GM23338 (cell line): ENCODE measurements at regions not wholly inside any gene's neighbourhood (a gene's known extent, or its start where the extent isn't known, plus 50 kb on each side); places are given as distances from the start of the nearest gene placed in this dataset.

Source experiments
- ATAC-seq: fragments of 200-7000 bp; cut with Tn5 transposase; 3 replicates; pipeline ENCODE4 v1.9.1; 2020
- DNase-seq: peaks from one replicate; pipeline ENCODE4 v3.0.0-alpha.2; 2015; ENCODE audit warnings: low spot score
- H2AFZ ChIP-seq: fragments of 200-600 bp; sonication (generic); 2 replicates; pipeline ENCODE4 v1.8.0; 2016; ENCODE audit warnings: antibody characterized with exemption, mild to moderate bottlenecking, moderate library complexity
- H3F3A ChIP-seq: fragments of 200-600 bp; sonication (generic); replicated peaks from 2 replicates; pipeline ENCODE4 v1.8.0; 2017; ENCODE audit warnings: antibody characterized with exemption, mixed run types, low read depth
- H3K27ac ChIP-seq: fragments of 200-600 bp; sonication (generic); 2 replicates; pipeline ENCODE4 v1.6.1; 2016; ENCODE audit warnings: low read depth
- H3K27me3 ChIP-seq: fragments of 200-600 bp; sonication (generic); 2 replicates; pipeline ENCODE4 v1.8.0; 2016; ENCODE audit warnings: mild to moderate bottlenecking, mixed run types, moderate library complexity; ENCODE audit not compliant: insufficient read depth
- H3K36me3 ChIP-seq: fragments of 200-600 bp; sonication (generic); 2 replicates; pipeline ENCODE4 v1.8.0; 2016; ENCODE audit warnings: mild to moderate bottlenecking; ENCODE audit not compliant: insufficient read depth
- H3K4me1 ChIP-seq: fragments of 200-600 bp; sonication (generic); 2 replicates; pipeline ENCODE4 v1.8.0; 2016; ENCODE audit warnings: mild to moderate bottlenecking, moderate library complexity; ENCODE audit not compliant: insufficient read depth
- H3K4me2 ChIP-seq: fragments of 200-600 bp; sonication (generic); 2 replicates; pipeline ENCODE4 v1.7.1; 2017; ENCODE audit warnings: mixed run types
- H3K4me3 ChIP-seq: fragments of 200-600 bp; sonication (generic); 2 replicates; pipeline ENCODE4 v1.6.1; 2016; ENCODE audit warnings: mixed run types
- H3K79me2 ChIP-seq: fragments of 200-600 bp; sonication (generic); replicated peaks from 2 replicates; pipeline ENCODE4 v1.8.0; 2017; ENCODE audit warnings: mild to moderate bottlenecking; ENCODE audit not compliant: insufficient read depth
- H3K9me2 ChIP-seq: fragments of 200-600 bp; sonication (generic); 2 replicates; pipeline ENCODE4 v1.8.0; 2017; ENCODE audit not compliant: insufficient read depth
- H4K20me1 ChIP-seq: fragments of 200-600 bp; sonication (generic); replicated peaks from 2 replicates; pipeline ENCODE4 v1.8.0; 2017; ENCODE audit warnings: mild to moderate bottlenecking; ENCODE audit not compliant: insufficient read depth
- H3K27ac Mint-ChIP-seq: 2 replicates; pipeline ENCODE4 v1.8.0; 2020; ENCODE audit warnings: inconsistent platforms, mild to moderate bottlenecking, moderate library complexity, mixed read lengths
- H3K27me3 Mint-ChIP-seq: 3 replicates; pipeline ENCODE4 v1.8.0; 2022; ENCODE audit warnings: low read depth, mild to moderate bottlenecking, moderate library complexity, mixed read lengths, inconsistent platforms; ENCODE audit not compliant: insufficient read depth, poor library complexity
- H3K36me3 Mint-ChIP-seq: 3 replicates; pipeline ENCODE4 v1.8.0; 2021; ENCODE audit warnings: low read depth, mild to moderate bottlenecking, inconsistent platforms, moderate library complexity, mixed read lengths
- H3K4me1 Mint-ChIP-seq: 3 replicates; pipeline ENCODE4 v1.8.0; 2020; ENCODE audit warnings: mild to moderate bottlenecking, inconsistent platforms, mixed read lengths
- H3K4me3 Mint-ChIP-seq: 3 replicates; pipeline ENCODE4 v1.8.0; 2021; ENCODE audit warnings: moderate library complexity, mild to moderate bottlenecking, inconsistent platforms, mixed read lengths
- H3K9me3 Mint-ChIP-seq: 3 replicates; pipeline ENCODE4 v1.8.0; 2020; ENCODE audit warnings: moderate library complexity, mild to moderate bottlenecking, inconsistent platforms, mixed read lengths
- JUNB ChIP-seq: IDR thresholded peaks from one replicate; pipeline ENCODE4 v1.6.1; 2016; ENCODE audit warnings: antibody characterized with exemption; ENCODE audit not compliant: unreplicated experiment
- POLR2AphosphoS5 ChIP-seq: IDR thresholded peaks from 2 replicates; pipeline ENCODE4 v1.6.1; 2016; ENCODE audit warnings: antibody characterized with exemption, low read depth
- STAT1 ChIP-seq: IDR thresholded peaks from one replicate; pipeline ENCODE4 v1.6.1; 2016; ENCODE audit warnings: antibody characterized with exemption; ENCODE audit not compliant: unreplicated experiment
- TF ChIP-seq, protein P1 (sequence below): IDR thresholded peaks from 2 replicates; pipeline ENCODE4 v1.6.1; 2016; ENCODE audit warnings: antibody characterized with exemption
- TF ChIP-seq, protein P2 (sequence below): IDR thresholded peaks from one replicate; pipeline ENCODE4 v1.6.1; 2018; ENCODE audit warnings: antibody characterized with exemption; ENCODE audit not compliant: unreplicated experiment
- TF ChIP-seq, protein P3 (sequence below): fragments of 250-450 bp; sonication (Bioruptor Pico); IDR thresholded peaks from 2 replicates; pipeline ENCODE4 v1.5.0; 2020; ENCODE audit warnings: mild to moderate bottlenecking, moderate library complexity

DNA sequence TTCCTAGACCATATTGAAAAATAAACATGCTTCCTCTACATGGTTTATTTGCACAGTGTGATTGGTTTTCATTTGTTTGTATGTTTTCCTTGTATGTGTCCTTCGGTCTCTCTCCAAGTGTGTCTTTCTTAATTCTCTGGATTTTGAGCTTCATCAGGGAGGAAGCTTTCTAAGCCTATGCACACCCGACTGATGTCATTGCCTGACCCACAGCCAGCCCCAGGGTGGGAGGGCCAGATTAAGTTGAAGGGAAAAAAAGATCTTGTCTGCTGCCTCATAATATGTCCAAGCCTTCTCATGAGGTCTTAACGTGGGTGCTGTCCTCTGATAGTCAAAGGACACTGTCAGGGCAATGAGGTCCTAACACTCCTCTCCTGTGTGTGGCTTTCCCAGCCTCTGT, 115.2 kb downstream of the MARCHF4 start:
- no peak overlapping the region for H3K4me3 ChIP-seq
- no peaks in the 10 kb centered on the region; the same call in 2 of the 3 replicates for H3K4me1 Mint-ChIP-seq
- H3K27me3 ChIP-seq = no peaks in the 10 kb centered on the region
- no peaks in the 10 kb centered on the region for H3F3A ChIP-seq
- 0 out of 2 replicates have a peak, but pooled peaks cover 16% of the 10 kb centered on the region for H3K9me2 ChIP-seq
- H4K20me1 ChIP-seq = no peaks in the 10 kb centered on the region
- ATAC-seq (no peak), DNase-seq (no peak)
- no peak overlapping the region for H3K27ac Mint-ChIP-seq
- TF ChIP-seq, protein P1, sequence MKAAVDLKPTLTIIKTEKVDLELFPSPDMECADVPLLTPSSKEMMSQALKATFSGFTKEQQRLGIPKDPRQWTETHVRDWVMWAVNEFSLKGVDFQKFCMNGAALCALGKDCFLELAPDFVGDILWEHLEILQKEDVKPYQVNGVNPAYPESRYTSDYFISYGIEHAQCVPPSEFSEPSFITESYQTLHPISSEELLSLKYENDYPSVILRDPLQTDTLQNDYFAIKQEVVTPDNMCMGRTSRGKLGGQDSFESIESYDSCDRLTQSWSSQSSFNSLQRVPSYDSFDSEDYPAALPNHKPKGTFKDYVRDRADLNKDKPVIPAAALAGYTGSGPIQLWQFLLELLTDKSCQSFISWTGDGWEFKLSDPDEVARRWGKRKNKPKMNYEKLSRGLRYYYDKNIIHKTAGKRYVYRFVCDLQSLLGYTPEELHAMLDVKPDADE = no peak
- TF ChIP-seq, protein P2, sequence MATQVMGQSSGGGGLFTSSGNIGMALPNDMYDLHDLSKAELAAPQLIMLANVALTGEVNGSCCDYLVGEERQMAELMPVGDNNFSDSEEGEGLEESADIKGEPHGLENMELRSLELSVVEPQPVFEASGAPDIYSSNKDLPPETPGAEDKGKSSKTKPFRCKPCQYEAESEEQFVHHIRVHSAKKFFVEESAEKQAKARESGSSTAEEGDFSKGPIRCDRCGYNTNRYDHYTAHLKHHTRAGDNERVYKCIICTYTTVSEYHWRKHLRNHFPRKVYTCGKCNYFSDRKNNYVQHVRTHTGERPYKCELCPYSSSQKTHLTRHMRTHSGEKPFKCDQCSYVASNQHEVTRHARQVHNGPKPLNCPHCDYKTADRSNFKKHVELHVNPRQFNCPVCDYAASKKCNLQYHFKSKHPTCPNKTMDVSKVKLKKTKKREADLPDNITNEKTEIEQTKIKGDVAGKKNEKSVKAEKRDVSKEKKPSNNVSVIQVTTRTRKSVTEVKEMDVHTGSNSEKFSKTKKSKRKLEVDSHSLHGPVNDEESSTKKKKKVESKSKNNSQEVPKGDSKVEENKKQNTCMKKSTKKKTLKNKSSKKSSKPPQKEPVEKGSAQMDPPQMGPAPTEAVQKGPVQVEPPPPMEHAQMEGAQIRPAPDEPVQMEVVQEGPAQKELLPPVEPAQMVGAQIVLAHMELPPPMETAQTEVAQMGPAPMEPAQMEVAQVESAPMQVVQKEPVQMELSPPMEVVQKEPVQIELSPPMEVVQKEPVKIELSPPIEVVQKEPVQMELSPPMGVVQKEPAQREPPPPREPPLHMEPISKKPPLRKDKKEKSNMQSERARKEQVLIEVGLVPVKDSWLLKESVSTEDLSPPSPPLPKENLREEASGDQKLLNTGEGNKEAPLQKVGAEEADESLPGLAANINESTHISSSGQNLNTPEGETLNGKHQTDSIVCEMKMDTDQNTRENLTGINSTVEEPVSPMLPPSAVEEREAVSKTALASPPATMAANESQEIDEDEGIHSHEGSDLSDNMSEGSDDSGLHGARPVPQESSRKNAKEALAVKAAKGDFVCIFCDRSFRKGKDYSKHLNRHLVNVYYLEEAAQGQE = no peak
- TF ChIP-seq POLR2AphosphoS5 (no peak), JUNB (no peak), STAT1 (no peak)
- TF ChIP-seq, protein P3, sequence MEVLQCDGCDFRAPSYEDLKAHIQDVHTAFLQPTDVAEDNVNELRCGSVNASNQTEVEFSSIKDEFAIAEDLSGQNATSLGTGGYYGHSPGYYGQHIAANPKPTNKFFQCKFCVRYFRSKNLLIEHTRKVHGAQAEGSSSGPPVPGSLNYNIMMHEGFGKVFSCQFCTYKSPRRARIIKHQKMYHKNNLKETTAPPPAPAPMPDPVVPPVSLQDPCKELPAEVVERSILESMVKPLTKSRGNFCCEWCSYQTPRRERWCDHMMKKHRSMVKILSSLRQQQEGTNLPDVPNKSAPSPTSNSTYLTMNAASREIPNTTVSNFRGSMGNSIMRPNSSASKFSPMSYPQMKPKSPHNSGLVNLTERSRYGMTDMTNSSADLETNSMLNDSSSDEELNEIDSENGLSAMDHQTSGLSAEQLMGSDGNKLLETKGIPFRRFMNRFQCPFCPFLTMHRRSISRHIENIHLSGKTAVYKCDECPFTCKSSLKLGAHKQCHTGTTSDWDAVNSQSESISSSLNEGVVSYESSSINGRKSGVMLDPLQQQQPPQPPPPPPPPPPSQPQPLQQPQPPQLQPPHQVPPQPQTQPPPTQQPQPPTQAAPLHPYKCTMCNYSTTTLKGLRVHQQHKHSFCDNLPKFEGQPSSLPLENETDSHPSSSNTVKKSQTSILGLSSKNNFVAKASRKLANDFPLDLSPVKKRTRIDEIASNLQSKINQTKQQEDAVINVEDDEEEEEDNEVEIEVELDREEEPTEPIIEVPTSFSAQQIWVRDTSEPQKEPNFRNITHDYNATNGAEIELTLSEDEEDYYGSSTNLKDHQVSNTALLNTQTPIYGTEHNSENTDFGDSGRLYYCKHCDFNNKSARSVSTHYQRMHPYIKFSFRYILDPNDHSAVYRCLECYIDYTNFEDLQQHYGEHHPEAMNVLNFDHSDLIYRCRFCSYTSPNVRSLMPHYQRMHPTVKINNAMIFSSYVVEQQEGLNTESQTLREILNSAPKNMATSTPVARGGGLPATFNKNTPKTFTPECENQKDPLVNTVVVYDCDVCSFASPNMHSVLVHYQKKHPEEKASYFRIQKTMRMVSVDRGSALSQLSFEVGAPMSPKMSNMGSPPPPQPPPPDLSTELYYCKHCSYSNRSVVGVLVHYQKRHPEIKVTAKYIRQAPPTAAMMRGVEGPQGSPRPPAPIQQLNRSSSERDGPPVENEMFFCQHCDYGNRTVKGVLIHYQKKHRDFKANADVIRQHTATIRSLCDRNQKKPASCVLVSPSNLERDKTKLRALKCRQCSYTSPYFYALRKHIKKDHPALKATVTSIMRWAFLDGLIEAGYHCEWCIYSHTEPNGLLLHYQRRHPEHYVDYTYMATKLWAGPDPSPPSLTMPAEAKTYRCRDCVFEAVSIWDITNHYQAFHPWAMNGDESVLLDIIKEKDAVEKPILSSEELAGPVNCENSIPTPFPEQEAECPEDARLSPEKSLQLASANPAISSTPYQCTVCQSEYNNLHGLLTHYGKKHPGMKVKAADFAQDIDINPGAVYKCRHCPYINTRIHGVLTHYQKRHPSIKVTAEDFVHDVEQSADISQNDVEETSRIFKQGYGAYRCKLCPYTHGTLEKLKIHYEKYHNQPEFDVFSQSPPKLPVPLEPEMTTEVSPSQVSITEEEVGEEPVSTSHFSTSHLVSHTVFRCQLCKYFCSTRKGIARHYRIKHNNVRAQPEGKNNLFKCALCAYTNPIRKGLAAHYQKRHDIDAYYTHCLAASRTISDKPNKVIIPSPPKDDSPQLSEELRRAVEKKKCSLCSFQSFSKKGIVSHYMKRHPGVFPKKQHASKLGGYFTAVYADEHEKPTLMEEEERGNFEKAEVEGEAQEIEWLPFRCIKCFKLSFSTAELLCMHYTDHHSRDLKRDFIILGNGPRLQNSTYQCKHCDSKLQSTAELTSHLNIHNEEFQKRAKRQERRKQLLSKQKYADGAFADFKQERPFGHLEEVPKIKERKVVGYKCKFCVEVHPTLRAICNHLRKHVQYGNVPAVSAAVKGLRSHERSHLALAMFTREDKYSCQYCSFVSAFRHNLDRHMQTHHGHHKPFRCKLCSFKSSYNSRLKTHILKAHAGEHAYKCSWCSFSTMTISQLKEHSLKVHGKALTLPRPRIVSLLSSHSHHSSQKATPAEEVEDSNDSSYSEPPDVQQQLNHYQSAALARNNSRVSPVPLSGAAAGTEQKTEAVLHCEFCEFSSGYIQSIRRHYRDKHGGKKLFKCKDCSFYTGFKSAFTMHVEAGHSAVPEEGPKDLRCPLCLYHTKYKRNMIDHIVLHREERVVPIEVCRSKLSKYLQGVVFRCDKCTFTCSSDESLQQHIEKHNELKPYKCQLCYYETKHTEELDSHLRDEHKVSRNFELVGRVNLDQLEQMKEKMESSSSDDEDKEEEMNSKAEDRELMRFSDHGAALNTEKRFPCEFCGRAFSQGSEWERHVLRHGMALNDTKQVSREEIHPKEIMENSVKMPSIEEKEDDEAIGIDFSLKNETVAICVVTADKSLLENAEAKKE (CRISPR knock-in tag) = no peak
- H3K4me3 Mint-ChIP-seq = no peak overlapping the region
- H3K36me3 ChIP-seq = no peaks in the 10 kb centered on the region
- H3K27ac ChIP-seq = no peak overlapping the region
- H3K36me3 Mint-ChIP-seq = no peaks in the 10 kb centered on the region
- no peaks in the 10 kb centered on the region for H3K79me2 ChIP-seq
- H3K27me3 Mint-ChIP-seq = no peaks in the 10 kb centered on the region
- no peak overlapping the region for H3K4me2 ChIP-seq
- H3K9me3 Mint-ChIP-seq = no peaks in the 10 kb centered on the region
- no peaks in the 10 kb centered on the region for H3K4me1 ChIP-seq
- H2AFZ ChIP-seq = no peak overlapping the region
